ENCODE measurements at regions not wholly inside any gene's neighbourhood (a gene's known extent, or its start where the extent isn't known, plus 50 kb on each side); places are given as distances from the start of the nearest gene placed in this dataset.

- H3K4me1 ChIP-seq (ENCODE audit: low read depth), result no peaks in the 10 kb centered on the region
- DNase-seq (ENCODE audit: low read depth in 1 of 2, low spot score in 1 of 2), result peak; percentile 53 to 60
- no peak overlapping the region for H3K4me3 ChIP-seq
- peak; percentile 79 for TF ChIP-seq CTCF (IDR thresholded peaks at IDR 0.05; ENCODE audit: low read depth, low read length)
- H3K27ac ChIP-seq, result no peak overlapping the region
- H3K27me3 ChIP-seq, result peaks cover 17% of the 10 kb centered on the region
- no peaks in the 10 kb centered on the region for H3K36me3 ChIP-seq
- H3K9me3 ChIP-seq (ENCODE audit: low read depth), result no peaks in the 10 kb centered on the region
Observed at GRCh38 chr5:133754575-133755169, 142.3 kb upstream of the FSTL4 start.

- Histone ChIP-seq H3K9me3 (ENCODE audit: low read depth) (no peaks in the 10 kb centered on the region), H3K36me3 (no peaks in the 10 kb centered on the region), H3K27ac (no peak overlapping the region), H3K4me1 (ENCODE audit: low read depth) (no peaks in the 10 kb centered on the region), H3K27me3 (peaks cover 17% of the 10 kb centered on the region), H3K4me3 (no peak overlapping the region)
- TF ChIP-seq CTCF (IDR thresholded peaks at IDR 0.05; ENCODE audit: low read depth, low read length), result no peak
- DNase-seq (ENCODE audit: low read depth in 1 of 2, low spot score in 1 of 2), result no peak
Observed at GRCh38 chr5:133753856-133754255, 141.5 kb upstream of the FSTL4 start.

GRCh38 chr5:133751846-133752245 lies 139.5 kb upstream of the FSTL4 start:
- no peak overlapping the region for H3K27ac ChIP-seq
- H3K4me1 ChIP-seq (ENCODE audit: low read depth), result no peaks in the 10 kb centered on the region
- no peak overlapping the region for H3K4me3 ChIP-seq
- no peaks in the 10 kb centered on the region for H3K36me3 ChIP-seq
- no peak for TF ChIP-seq CTCF (IDR thresholded peaks at IDR 0.05; ENCODE audit: low read depth, low read length)
- H3K9me3 ChIP-seq (ENCODE audit: low read depth), result no peaks in the 10 kb centered on the region
- DNase-seq (ENCODE audit: low read depth in 1 of 2, low spot score in 1 of 2), result no peak
- H3K27me3 ChIP-seq, result peaks cover 16% of the 10 kb centered on the region

- H3K27me3 ChIP-seq, result peaks cover 12% of the 10 kb centered on the region
- TF ChIP-seq CTCF (IDR thresholded peaks at IDR 0.05; ENCODE audit: low read depth, low read length), result no peak
- no peaks in the 10 kb centered on the region for H3K4me1 ChIP-seq (ENCODE audit: low read depth)
- no peak overlapping the region for H3K27ac ChIP-seq
- H3K9me3 ChIP-seq (ENCODE audit: low read depth), result no peaks in the 10 kb centered on the region
- H3K4me3 ChIP-seq, result no peak overlapping the region
- DNase-seq (ENCODE audit: low read depth in 1 of 2, low spot score in 1 of 2), result no peak
- H3K36me3 ChIP-seq, result no peaks in the 10 kb centered on the region
Observed at GRCh38 chr5:133751421-133751820, 139.1 kb upstream of the FSTL4 start.

- Histone ChIP-seq H3K4me3 (no peak overlapping the region), H3K36me3 (no peaks in the 10 kb centered on the region), H3K27ac (no peak overlapping the region), H3K27me3 (peaks cover 6% of the 10 kb centered on the region), H3K9me3 (ENCODE audit: low read depth) (no peaks in the 10 kb centered on the region), H3K4me1 (ENCODE audit: low read depth) (no peaks in the 10 kb centered on the region)
- TF ChIP-seq CTCF (IDR thresholded peaks at IDR 0.05; ENCODE audit: low read depth, low read length), result no peak
- DNase-seq (ENCODE audit: low read depth in 1 of 2, low spot score in 1 of 2), result no peak
Observed at GRCh38 chr5:133750856-133751255, 138.5 kb upstream of the FSTL4 start.
